SKM-1 treated with dmso at 0.1 percent for 144 hours (cell line): ENCODE measurements at regions not wholly inside any gene's neighbourhood (a gene's known extent, or its start where the extent isn't known, plus 50 kb on each side); places are given as distances from the start of the nearest gene placed in this dataset.
"Not testable (repeated sequence)": the region's sequence is repeated elsewhere in the genome, so short reads cannot be mapped to it uniquely, and the experiment has no call there.

Experiments
- DNase-seq: peaks from one replicate; lab custom pipeline; 2025; ENCODE audit not compliant: unreplicated experiment; lab: John Stamatoyannopoulos, UW

- no peak for DNase-seq
Measured at GRCh38 chr11:36775756-36776155, 177.7 kb upstream of the RAG2 start.

- no peak for DNase-seq
Measured at GRCh38 chr11:36775130-36775529, 177.1 kb upstream of the RAG2 start.

GRCh38 chr11:36774603-36775002, 176.6 kb upstream of the RAG2 start:
- DNase-seq, result no peak

DNA sequence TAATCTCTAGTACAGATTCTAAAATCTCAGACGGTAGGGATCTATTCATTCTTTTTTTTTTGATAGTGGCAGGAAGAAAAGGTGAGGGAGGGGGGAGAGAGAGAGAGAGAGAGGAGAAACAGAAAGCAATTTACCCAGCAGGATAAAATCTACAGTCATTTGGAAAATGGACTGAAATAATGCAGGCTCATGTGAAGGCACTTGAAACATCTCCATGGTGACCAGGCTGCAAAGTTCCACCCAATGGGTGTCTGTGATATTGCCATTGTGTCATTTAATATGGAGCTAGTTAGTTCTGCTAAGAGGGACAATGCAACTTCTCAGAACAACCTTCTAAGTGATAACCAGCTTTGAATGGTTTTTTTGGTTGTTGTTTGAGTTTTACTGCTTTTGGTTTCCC, 165.2 kb upstream of the RAG2 start:
- DNase-seq, result no peak

- DNase-seq, result no peak
Measured at GRCh38 chr11:36757075-36757474, 159.0 kb upstream of the RAG2 start.

DNA sequence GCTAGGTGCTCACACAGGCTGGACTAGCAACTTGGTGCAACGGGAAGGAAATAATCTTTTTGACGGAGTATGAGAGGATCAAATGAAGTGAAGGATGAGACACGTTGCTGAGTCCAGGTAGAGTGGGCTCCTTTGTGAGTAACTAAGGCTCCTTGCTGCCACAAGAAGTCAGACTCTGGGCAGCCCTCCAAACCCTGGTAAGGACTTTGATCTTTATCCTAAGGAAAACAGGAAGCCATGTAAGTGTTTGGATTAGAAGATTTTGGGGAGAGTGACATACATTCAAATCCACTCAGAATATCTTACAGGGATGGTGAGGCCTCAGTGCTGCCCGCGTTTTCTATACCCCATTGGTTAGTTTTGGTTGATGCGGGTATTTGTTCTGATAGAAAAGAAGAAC, 155.9 kb upstream of the RAG2 start:
- no peak for DNase-seq

DNA sequence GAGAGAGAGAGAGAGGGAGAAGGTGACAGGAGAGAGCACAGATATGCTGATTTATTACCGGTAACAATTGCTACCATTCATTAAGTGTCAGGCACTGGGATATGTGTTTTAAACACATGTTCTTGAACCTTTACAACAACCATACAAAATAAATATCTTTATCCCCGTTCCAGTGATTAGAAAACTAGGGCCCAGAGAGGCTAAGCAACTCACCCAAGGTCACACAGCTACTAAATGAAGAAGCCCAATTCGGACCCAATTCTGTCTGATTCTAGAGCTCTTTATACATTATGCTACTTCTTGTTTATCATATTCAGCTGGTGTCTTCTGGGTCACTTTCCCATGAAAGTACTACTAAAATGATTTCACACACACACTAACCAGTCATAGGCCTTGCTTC, 154.0 kb upstream of the RAG2 start:
- no peak for DNase-seq

DNA sequence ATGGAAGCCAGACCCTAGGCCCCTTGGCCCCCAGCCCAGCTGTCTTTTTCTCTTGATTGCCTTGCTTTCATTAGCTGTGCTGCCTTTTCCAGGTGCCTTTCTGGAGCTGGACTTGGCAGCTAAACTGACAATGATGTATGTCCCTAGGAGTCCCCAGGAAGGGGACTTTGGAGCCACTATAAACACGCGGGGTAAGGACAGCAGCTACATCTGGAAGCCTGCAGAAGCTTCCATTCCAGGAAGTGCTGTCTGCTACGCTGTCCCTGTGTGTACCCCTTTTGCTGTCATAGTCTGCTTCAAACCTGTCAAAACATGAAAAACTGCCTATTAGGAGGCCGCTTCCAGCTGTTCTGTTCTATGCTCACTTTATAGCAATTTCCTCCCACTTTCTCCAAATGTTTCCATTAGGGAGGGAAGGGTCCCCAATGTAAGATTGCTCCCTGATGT, 153.3 kb upstream of the RAG2 start:
- DNase-seq, result no peak

DNA sequence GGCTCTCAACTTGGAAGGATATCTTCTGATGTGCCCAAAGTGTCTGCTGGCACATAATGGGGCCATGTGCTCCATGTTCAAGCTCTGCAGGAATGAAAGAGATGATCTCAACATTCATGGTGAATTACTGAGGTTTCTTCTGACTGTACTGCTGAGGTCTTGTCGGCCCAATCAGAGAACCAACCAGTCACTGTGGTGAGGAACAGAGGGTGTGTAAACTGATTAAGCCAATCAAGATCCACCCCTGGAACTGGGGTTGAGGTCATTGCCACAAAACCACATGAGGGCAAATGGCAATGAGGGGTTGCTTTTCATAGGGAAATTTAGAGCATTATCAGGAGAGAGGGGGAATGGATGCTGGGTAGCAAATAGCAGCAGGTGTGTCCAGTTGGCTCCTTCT, 152.3 kb upstream of the RAG2 start:
- no peak for DNase-seq

GRCh38 chr11:36748836-36749235, 150.8 kb upstream of the RAG2 start:
- no peak for DNase-seq

DNA sequence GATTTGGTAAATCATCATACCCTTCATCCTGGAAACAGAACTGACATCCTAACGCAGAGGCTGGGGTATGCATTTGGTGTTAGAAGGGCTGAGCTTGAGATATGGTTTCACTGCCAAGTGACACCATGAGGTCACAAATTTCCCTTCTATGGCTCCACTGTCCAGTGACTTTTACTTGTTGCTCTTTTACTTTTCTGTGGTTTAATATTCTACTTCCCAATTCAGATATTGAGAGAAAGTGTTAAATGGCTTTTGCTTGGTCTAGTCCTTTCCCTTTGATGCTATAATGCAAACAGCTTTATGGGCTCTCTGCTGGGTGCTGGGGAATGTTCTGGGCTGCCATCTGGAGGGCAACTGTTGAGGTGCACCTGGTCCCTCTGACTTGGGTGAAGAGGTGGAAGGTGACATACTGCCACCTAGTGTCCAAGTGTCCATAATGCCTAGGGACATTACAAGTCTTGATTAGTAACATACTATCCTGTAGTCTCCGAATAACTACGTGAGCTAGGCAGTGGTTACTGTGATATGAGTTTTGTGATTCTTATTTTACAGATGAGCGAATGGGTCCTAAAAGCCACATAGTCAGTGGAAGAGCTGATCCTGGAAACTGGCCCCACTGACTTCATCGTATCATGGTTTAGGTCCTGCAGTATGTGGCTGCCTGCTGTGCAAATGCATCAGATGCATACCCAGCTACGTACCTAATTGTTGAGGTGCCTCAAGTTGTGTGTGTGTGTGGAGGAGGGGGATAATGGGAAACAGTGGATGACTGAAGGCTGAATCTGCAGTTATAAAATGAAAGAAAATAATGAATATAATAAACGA, 149.1 kb upstream of the RAG2 start:
- peak; percentile 82 for DNase-seq

- peak; percentile 66 for DNase-seq
Measured at GRCh38 chr11:36744375-36745168, 146.5 kb upstream of the RAG2 start.

DNA sequence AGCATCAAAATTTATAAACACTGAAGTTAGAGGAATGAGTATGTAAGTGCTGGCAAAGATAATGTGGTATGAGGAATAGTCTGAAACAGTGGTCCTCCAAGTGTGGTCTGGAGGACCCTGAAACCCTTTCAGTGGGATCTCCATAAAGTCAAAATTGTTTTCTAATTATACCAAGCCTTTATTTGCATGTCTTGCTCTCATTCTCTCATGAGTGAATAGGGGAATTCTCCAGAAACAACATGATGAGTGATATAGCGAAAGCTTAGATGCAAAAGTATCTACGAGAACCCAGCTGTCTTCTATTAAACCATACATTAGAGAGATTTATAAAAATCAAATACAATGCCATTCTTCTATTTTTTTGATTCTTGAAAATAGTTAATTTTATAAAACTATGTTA, 145.0 kb upstream of the RAG2 start:
- no peak for DNase-seq

DNA sequence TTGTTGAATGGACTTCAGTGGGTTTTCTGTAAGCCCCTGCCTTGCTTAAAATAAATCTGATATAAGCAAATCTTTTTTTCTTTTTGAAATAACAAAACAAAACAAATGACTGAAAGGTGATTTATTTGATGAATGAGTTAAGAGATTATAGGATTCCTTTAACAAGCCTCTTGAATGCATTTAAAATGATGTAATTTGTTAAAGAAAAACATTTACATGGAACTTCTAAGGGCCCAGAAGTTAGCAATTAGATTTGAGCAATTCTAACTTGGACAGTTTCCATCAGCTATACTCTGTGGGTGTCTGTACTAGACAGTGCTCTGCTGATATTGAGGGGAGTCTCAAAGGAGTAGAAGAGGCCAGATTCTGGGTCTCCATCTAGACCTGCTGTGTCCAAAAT, 143.5 kb upstream of the RAG2 start:
- DNase-seq, result no peak

- DNase-seq, result peak; percentile 29
Measured at GRCh38 chr11:36738292-36738861, 140.3 kb upstream of the RAG2 start.

GRCh38 chr11:36736103-36736502, 138.1 kb upstream of the RAG2 start:
- DNase-seq, result no peak

- DNase-seq, result not testable (repeated sequence)
Measured at GRCh38 chr11:36733721-36734120, 135.7 kb upstream of the RAG2 start.

DNA sequence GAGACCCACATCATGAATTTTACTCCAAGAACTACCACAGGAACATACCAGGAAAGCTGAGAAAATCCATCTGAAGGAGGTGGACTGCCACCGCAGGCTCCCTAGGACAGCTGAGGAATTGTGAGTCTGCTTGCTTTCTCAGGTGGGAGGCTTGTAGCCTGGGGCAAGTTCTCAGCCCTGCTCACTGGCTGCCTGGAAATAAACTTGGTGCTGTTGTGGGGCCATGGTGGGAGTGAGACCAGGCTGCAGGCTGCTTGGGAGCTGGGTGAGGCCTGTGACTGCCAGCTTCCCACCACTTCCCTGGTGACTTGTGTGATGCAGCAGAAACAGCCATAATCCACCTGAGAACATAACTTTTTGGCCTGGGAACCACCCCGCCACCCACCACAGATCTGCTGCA, 132.7 kb upstream of the RAG2 start:
- DNase-seq, result no peak

DNA sequence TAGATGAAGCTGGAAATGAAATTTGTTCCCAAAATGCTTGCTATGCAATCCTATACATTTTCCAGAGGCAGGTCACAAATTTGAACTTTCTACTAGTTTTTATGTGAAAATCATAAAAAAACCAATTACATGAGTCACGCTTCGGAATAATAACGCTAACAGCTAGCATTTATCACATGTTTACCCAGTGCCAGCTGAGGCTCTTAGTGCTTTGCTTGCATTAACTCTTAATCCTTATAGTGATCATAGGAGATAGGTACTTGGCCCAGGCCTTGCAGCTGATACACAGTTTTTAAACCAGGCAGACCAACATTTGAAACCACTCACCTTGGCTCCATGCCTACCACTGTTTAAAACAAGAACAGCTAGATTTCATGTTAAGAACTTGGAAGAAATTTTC, 131.8 kb upstream of the RAG2 start:
- DNase-seq, result no peak

- DNase-seq, result no peak
Measured at GRCh38 chr11:36726420-36726819, 128.4 kb upstream of the RAG2 start.

- peak; percentile 58 for DNase-seq
Measured at GRCh38 chr11:36724742-36725385, 126.8 kb upstream of the RAG2 start.
